PC-9 (cell line): ENCODE measurements at regions not wholly inside any gene's neighbourhood (a gene's known extent, or its start where the extent isn't known, plus 50 kb on each side); places are given as distances from the start of the nearest gene placed in this dataset.

Source experiments
- EZH2 ChIP-seq: fragments of 200-600 bp; sonication (generic); IDR thresholded peaks from 2 replicates; pipeline ENCODE4 v1.8.0; 2017; ENCODE audit warnings: antibody characterized with exemption, low read depth
- TF ChIP-seq, protein P1 (sequence below): fragments of 200-600 bp; sonication (generic); conservative IDR thresholded peaks from 2 replicates; pipeline ENCODE4 v1.6.1; 2017; ENCODE audit warnings: mixed run types, antibody characterized with exemption, mild to moderate bottlenecking, moderate library complexity

DNA sequence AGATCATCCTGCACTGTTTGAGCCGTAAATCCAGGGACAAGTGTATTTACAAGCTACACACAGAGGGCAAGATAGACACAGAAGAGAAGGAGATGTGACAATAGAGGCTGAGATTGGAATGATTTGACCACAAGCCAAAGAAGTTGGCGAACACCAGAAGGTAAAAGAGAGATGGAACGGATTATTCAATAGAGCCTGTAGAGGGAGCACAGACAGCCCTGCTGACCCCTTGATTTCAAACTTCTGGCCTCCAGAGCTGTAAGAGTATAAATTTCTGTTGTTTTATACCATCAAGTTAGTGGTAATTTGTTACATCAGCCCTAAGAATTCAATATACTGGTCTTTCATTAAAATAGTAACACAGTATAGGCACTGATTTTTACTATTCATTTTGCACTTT lies 447.8 kb downstream of the FAT4 start:
- TF ChIP-seq, protein P1, sequence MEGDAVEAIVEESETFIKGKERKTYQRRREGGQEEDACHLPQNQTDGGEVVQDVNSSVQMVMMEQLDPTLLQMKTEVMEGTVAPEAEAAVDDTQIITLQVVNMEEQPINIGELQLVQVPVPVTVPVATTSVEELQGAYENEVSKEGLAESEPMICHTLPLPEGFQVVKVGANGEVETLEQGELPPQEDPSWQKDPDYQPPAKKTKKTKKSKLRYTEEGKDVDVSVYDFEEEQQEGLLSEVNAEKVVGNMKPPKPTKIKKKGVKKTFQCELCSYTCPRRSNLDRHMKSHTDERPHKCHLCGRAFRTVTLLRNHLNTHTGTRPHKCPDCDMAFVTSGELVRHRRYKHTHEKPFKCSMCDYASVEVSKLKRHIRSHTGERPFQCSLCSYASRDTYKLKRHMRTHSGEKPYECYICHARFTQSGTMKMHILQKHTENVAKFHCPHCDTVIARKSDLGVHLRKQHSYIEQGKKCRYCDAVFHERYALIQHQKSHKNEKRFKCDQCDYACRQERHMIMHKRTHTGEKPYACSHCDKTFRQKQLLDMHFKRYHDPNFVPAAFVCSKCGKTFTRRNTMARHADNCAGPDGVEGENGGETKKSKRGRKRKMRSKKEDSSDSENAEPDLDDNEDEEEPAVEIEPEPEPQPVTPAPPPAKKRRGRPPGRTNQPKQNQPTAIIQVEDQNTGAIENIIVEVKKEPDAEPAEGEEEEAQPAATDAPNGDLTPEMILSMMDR, result no peak
- no peak for TF ChIP-seq EZH2
